HCT116 (cell line): ENCODE measurements at regions not wholly inside any gene's neighbourhood (a gene's known extent, or its start where the extent isn't known, plus 50 kb on each side); places are given as distances from the start of the nearest gene placed in this dataset.

Experiments
- ATAC-seq: fragments of 200-7000 bp; cut with Tn5 transposase; 2 replicates; pipeline ENCODE4 v1.9.1; 2020; ENCODE audit warnings: mild to moderate bottlenecking, moderate library complexity
- BruUV-seq: library from RNA; stranded (reverse); fragments of 400-500 nt; replicated peaks from 2 replicates; lab custom pipeline; 2021; lab: Mats Ljungman, UMichigan
- CTCF ChIA-PET: fragments of 300-600 bp; sonication (Branson Sonifier 250); formaldehyde crosslinking; loops from one replicate; lab custom pipeline; 2021; ENCODE audit warnings: antibody characterized with exemption; lab: Charles Lee
- POLR2A ChIA-PET: fragments of 300-600, 350-600 bp; sonication (Branson Sonifier 250); formaldehyde crosslinking; loops from one replicate; lab custom pipeline; 2021; ENCODE audit warnings: antibody characterized with exemption; lab: Charles Lee
- RAD21 ChIA-PET, 2 experiments: fragments of 300-600 bp; sonication (Branson Sonifier 250); formaldehyde crosslinking; loops; one replicate each; lab custom pipeline; 2023; ENCODE audit warnings: low total read pairs in 2 of 2; ENCODE audit not compliant: uncharacterized antibody in 2 of 2, unreplicated experiment in 2 of 2, low non-redundant PET in 1 of 2; lab: Charles Lee
- DNase-seq: peaks from one replicate; pipeline ENCODE4 v3.0.0-alpha.2; 2010; ENCODE audit warnings: low read depth, low spot score
- H2AFZ ChIP-seq: fragments of 200-600 bp; shearing (Covaris generic), sonication (generic); 2 replicates; pipeline ENCODE4 v1.6.1; 2017; ENCODE audit warnings: low read depth, mixed run types, mixed read lengths, antibody characterized with exemption, low read length; ENCODE audit not compliant: poor library complexity, severe bottlenecking
- H3K27ac ChIP-seq: 2 replicates; pipeline ENCODE4 v1.5.1; 2012; ENCODE audit warnings: low read depth, low read length
- H3K27me3 ChIP-seq: fragments of 200-600 bp; sonication (generic); 2 replicates; pipeline ENCODE4 v1.6.1; 2016; ENCODE audit warnings: mixed run types, low read length, mixed read lengths; ENCODE audit not compliant: insufficient read depth
- H3K36me3 ChIP-seq, 2 experiments: fragments of 200-500 bp in 1 of 2; fragments of 200-600 bp in 1 of 2; sonication (Bioruptor generic) in 1 of 2; sonication (generic) in 1 of 2; 2 replicates each; pipeline versions ENCODE4 v1.5.1 to v1.6.1; 2014 to 2016; ENCODE audit warnings: low read length in 2 of 2, inconsistent platforms in 1 of 2, mixed read lengths in 1 of 2, mixed run types in 1 of 2; ENCODE audit not compliant: insufficient read depth in 2 of 2, control insufficient read depth in 1 of 2
- H3K4me1 ChIP-seq, 2 experiments: fragments of 200-600 bp in 1 of 2; sonication (generic) in 1 of 2; 2 replicates each; pipeline versions ENCODE4 v1.5.1 to v1.6.1; 2012 to 2017; ENCODE audit warnings: low read length in 2 of 2, inconsistent platforms in 1 of 2, mild to moderate bottlenecking in 1 of 2, mixed read lengths in 1 of 2, mixed run types in 1 of 2, moderate library complexity in 1 of 2; ENCODE audit not compliant: insufficient read depth in 2 of 2, control insufficient read depth in 1 of 2
- H3K4me2 ChIP-seq: fragments of 200-600 bp; sonication (generic); 2 replicates; pipeline ENCODE4 v1.6.1; 2017; ENCODE audit warnings: mixed run types, low read length, mixed read lengths
- H3K4me3 ChIP-seq, 2 experiments: fragments of 200-600 bp in 1 of 2; sonication (generic) in 1 of 2; replicated peaks in 1 of 2; 2 replicates each; pipeline ENCODE4 v1.5.1; 2011 to 2016; ENCODE audit warnings: low read length in 2 of 2, control low read depth in 1 of 2, low read depth in 1 of 2, mild to moderate bottlenecking in 1 of 2, mixed read lengths in 1 of 2, mixed run types in 1 of 2
- H3K79me2 ChIP-seq: fragments of 200-600 bp; sonication (generic); 2 replicates; pipeline ENCODE4 v1.6.1; 2017; ENCODE audit warnings: mild to moderate bottlenecking, mixed run types, low read length, moderate library complexity, mixed read lengths; ENCODE audit not compliant: insufficient read depth
- H3K9ac ChIP-seq: fragments of 200-600 bp; sonication (generic); 2 replicates; pipeline ENCODE4 v1.6.1; 2016; ENCODE audit warnings: low read length, mixed read lengths
- H3K9me2 ChIP-seq: fragments of 200-600 bp; sonication (generic), shearing (Covaris generic); 2 replicates; pipeline ENCODE4 v1.6.1; 2017; ENCODE audit warnings: mixed run types, mild to moderate bottlenecking, moderate library complexity; ENCODE audit not compliant: insufficient read depth
- H3K9me3 ChIP-seq, 2 experiments: fragments of 200-500 bp in 1 of 2; fragments of 200-600 bp in 1 of 2; sonication (Bioruptor generic) in 1 of 2; sonication (generic) in 1 of 2; 2 replicates each; pipeline ENCODE4 v1.6.1; 2014 to 2017; ENCODE audit warnings: low read length in 2 of 2, mixed read lengths in 2 of 2, inconsistent platforms in 1 of 2, low read depth in 1 of 2, mild to moderate bottlenecking in 1 of 2, mixed run types in 1 of 2, moderate library complexity in 1 of 2; ENCODE audit not compliant: control insufficient read depth in 1 of 2, insufficient read depth in 1 of 2
- H4K20me1 ChIP-seq: fragments of 200-600 bp; sonication (generic), shearing (Covaris generic); 2 replicates; pipeline ENCODE4 v1.6.1; 2017; ENCODE audit warnings: mixed run types, mild to moderate bottlenecking, moderate library complexity; ENCODE audit not compliant: insufficient read depth
- CEBPB ChIP-seq: IDR thresholded peaks from 2 replicates; pipeline ENCODE4 v1.6.1; 2012; ENCODE audit warnings: low read depth
- EGR1 ChIP-seq: IDR thresholded peaks from 2 replicates; pipeline ENCODE4 v1.6.1; 2012; ENCODE audit warnings: low read depth
- EZH2phosphoT487 ChIP-seq: fragments of 200-600 bp; IDR thresholded peaks from 2 replicates; pipeline ENCODE4 v1.6.1; 2018; ENCODE audit warnings: antibody characterized with exemption, borderline replicate concordance
- JUND ChIP-seq: IDR thresholded peaks from 2 replicates; pipeline ENCODE4 v1.6.1; 2012
- POLR2A ChIP-seq: IDR thresholded peaks from 2 replicates; pipeline ENCODE4 v1.7.0; 2011; ENCODE audit warnings: borderline replicate concordance; ENCODE audit not compliant: insufficient read depth, insufficient read length; ENCODE audit errors: extremely low read depth
- POLR2AphosphoS5 ChIP-seq: IDR thresholded peaks from 2 replicates; pipeline ENCODE4 v1.6.1; 2011; ENCODE audit warnings: mild to moderate bottlenecking, low read depth, low read length, moderate library complexity
- REST ChIP-seq: IDR thresholded peaks from 2 replicates; pipeline ENCODE4 v1.6.1; 2012; ENCODE audit warnings: low read depth
- SIN3A ChIP-seq: IDR thresholded peaks from 2 replicates; pipeline ENCODE4 v1.6.1; 2012; ENCODE audit warnings: low read depth
- SP1 ChIP-seq: IDR thresholded peaks from 2 replicates; pipeline ENCODE4 v1.6.1; 2012; ENCODE audit warnings: low read depth
- SRF ChIP-seq: IDR thresholded peaks from 2 replicates; pipeline ENCODE4 v1.6.1; 2012; ENCODE audit warnings: low read depth
- ZBTB33 ChIP-seq: IDR thresholded peaks from 2 replicates; pipeline ENCODE4 v1.6.1; 2011; ENCODE audit warnings: mild to moderate bottlenecking, low read length, moderate library complexity; ENCODE audit not compliant: insufficient replicate concordance; ENCODE audit errors: extremely low read depth
- ZNF274 ChIP-seq: fragments of 200-500 bp; sonication (Bioruptor generic); IDR thresholded peaks from 2 replicates; pipeline ENCODE4 v1.6.1; 2014; ENCODE audit warnings: mild to moderate bottlenecking, low read depth, low read length, inconsistent platforms
- intact Hi-C: fragments of 100-400 bp; cut with micrococcal nuclease; formaldehyde crosslinking; loops from 2 replicates; pipeline ENCODE4 v1.10.0; 2022
- TF ChIP-seq, protein P1 (sequence below): IDR thresholded peaks from 2 replicates; pipeline ENCODE4 v1.6.1; 2012

- TF ChIP-seq REST (no peak), EGR1 (no peak), ZNF274 (no peak)
- TF ChIP-seq, protein P1, sequence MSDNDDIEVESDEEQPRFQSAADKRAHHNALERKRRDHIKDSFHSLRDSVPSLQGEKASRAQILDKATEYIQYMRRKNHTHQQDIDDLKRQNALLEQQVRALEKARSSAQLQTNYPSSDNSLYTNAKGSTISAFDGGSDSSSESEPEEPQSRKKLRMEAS, result no peak
- TF ChIP-seq, all 23 proteins: peak for 0
Measured at GRCh38 chr6:104404377-104404776, 455.3 kb downstream of the HACE1 start (continued).

DNA sequence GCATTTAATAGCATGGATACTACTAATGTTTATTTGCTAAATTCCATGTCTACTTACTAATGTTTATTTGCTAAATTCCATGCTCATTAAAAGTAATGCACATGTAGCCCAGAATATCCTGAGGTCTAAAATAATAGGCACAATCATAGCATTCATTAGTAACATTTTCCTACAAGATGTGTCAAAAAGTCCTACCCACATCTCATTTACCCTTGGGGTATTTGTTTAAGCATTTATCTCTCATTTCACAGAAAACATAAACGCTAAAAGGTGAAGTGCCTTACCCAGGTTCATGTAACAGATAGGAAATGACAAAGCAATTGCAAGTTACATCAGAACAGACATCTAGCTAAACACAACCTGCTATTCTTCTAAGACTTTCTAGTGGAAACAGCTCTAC is 457.1 kb downstream of the HACE1 start:
- no peaks in the 10 kb centered on the region for H4K20me1 ChIP-seq
- ChIA-PET POLR2A (no interaction called here), CTCF (no interaction called here), RAD21 (no interaction called here)
- H2AFZ ChIP-seq, result no peak overlapping the region
- H3K4me3 ChIP-seq, result no peak overlapping the region
- no peaks in the 10 kb centered on the region for H3K27me3 ChIP-seq
- no peaks in the 10 kb centered on the region for H3K9me3 ChIP-seq
- BruUV-seq, result no TSS peak
- H3K27ac ChIP-seq, result no peak overlapping the region
- ATAC-seq (no peak), DNase-seq (no peak)
- no peaks in the 10 kb centered on the region for H3K79me2 ChIP-seq
- no peaks in the 10 kb centered on the region for H3K36me3 ChIP-seq
- TF ChIP-seq POLR2AphosphoS5, result no peak
- no peak for TF ChIP-seq SIN3A
- TF ChIP-seq CEBPB, result no peak
- TF ChIP-seq SP1, result no peak
- TF ChIP-seq ZBTB33, result no peak
- TF ChIP-seq JUND, result no peak
- TF ChIP-seq, protein P1, result no peak
- TF ChIP-seq POLR2A, result no peak
- no peak for TF ChIP-seq EZH2phosphoT487
- TF ChIP-seq SRF, result no peak
- H3K4me2 ChIP-seq, result no peak overlapping the region
- no peaks in the 10 kb centered on the region for H3K4me1 ChIP-seq
- intact Hi-C loops, result no loop called here
- H3K9ac ChIP-seq, result no peak overlapping the region
- H3K9me2 ChIP-seq, result no peaks in the 10 kb centered on the region
